NCI-H526 (cell line): ENCODE measurements at regions not wholly inside any gene's neighbourhood (a gene's known extent, or its start where the extent isn't known, plus 50 kb on each side); places are given as distances from the start of the nearest gene placed in this dataset.
A peak's percentile ranks its signal among the peaks of the same experiment; 100 is the strongest.

Experiments
- DNase-seq, 2 experiments: peaks; one replicate each; lab custom pipeline; 2025; lab: John Stamatoyannopoulos, UW

DNA sequence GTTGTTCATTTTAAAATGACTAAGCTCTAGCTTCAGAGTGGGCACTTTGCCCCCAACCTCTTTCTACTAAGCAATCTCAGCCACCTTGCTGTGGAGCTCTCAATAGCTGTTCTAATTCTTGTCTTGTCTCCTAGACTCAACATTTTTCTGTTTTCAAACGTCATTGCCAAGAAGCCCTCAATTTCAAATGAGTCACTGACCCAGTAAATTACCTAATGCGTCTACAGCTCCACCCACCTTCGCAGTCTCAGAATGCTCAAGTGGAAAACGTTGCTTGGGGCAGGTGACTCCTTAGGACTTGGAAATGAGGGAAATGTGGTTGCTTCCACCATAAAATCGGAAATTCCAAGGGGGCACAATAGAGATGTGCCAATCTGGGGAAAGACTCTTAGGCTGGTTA lies 59.0 kb downstream of the ING2 start:
- DNase-seq, result no peak

DNA sequence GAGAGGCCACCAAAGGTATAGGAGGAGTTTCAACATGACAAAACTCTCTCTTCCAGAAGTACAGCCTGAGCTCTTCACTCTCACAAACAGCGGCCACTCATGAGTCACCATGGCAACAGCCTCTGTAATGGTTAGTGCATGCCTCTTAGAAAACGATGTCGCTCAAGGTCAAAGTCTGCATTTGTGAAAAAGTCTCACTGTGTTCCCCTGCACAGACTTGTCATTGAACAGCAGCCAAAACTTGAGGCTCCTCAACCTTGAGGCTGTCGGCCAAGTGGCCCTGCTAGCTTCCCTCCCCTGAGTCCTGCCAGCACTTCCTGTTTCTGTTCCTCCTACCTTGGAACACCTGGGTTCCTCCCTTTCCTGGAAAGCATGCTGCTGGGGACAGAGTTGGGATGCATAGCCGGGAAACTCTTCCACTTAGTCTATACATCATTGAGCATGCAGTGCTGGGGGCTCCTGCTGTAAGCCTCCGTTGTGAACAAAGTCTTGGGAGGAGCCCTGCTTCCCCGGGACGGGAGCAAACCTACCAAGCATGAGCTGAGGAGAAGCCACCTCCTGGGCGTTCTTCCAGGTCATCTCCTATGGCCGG lies 66.6 kb downstream of the ING2 start:
- peak; percentile 7 to 16 for DNase-seq

DNA sequence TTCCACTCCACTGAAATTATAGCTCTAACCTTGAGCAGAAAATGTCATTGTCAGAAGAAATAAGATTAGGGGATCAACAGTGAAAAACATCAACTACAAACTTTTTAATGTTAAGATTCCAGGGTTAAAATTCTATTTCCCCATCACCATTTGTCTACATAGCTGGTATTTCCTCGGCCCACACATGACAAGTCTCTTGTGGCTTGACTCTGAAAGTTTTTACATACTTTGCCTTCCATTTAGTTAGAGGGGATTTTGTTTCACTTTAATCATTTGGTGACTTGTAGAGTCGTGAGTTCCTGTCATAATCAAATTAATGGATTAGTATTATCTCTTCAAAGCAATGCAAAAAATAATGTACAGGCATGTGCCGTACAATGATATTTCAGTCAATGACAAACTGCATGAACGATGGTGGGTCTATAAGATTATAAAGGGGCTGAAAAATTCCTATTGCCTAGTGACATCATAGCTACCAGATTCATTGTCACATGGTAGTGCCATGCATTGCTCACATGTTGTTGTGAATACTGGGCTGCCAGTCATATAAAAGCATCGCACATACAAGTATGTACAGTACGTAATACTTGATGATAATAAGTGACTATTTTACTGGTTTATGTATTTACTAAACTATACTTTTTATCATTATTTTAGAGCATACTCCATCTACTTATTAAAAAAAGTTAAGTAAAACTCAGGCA lies 72.0 kb downstream of the ING2 start:
- no peak for DNase-seq

DNA sequence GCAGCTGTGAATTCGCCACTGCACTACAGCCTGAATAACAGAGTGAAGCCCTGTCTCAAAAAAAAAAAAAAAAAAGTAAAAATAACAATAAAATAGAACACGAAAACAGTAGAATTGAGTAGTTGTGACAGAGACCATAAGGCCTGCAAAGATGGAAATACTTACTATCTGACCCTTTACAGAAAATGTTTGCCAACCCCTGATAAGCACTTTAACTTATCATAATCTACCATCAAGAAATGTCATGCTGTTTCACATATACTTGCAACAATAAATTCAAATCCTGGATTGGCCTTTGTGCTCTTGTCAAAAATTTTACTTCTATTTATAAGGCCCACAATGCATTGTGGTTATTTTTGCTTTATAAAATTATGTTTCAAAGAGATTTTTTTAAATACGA lies 75.5 kb downstream of the ING2 start:
- DNase-seq, result no peak

DNA sequence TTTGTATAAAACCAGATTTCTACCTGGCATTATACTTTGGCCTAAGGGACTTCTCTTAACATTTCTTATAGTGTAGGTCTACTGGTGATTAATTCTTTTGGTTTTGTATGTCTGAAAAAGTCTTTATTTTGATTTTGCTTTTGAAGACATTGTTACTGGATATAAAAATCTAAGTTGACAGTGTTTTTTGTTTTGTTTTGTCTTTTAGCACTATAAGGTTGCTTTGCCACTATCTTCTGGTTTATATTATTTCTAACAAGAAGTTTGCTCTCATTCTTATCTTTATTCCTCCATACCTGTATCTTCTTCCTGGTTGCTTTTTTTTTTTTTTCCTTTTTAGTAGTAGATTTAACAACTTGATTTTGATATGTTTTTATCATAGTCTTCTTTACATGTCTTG lies 76.0 kb downstream of the ING2 start:
- no peak for DNase-seq

DNA sequence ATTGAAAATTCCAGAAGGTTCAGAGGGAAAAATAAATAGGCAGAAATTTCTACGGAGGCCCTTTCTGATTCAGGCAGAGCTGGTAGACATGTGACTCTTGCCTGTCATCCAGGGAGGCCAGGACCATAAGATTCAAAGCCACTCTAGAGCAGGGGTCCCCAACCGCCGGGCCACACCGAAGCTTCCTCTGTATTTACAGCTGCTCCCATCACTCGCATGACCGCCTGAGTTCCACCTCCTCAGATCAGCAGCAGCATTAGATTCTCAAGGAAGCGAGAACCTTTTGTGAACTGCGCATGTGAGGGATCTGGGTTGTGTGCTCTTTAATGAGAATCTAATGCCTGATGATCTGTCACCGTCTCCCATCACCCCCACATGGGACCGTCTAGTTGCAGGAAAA lies 72.2 kb downstream of the RWDD4 start:
- no peak for DNase-seq

DNA sequence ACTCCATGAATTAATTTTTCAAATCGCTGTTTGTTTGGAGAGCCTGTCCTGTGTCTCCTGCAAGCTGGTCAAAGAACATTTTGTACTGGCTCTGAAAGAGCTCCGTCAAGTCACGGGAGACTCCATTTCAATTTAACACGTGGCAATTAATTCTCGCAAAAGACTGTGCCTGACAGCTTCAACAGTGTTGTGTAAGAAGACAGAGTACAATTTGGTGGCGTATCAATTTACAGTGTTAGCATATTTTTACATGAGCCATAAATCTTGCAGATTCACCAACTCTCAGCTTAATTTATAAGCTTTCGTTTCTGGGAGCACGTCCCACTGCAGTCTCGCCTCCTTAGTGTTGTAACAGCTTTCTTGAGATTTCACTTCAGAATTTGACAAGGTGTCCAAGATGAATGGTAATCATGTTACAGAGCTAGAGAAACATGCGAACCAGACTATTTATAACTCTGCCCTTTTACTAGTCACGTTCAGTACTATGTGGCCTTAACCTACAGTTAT lies 70.8 kb downstream of the RWDD4 start:
- peak; percentile 24 to 29 for DNase-seq

DNA sequence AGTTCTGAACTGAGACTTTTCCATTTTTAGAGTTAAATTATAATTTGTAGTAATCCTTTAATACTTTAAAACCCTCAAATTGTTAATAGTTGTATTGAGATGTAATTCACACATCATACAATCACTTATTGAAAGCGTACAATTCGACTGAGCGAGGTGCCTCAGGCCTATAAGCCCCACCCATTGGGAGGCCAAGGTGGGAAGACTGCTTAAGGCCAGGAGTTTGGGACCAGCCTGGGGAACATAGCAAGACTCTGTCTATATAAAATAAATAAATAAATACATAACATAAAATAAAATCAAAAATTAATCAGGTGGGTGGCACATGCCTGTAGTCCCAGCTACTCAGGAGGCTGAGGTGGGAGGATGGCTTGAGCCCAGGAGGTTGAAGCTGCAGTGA lies 70.3 kb downstream of the RWDD4 start:
- DNase-seq, result no peak

DNA sequence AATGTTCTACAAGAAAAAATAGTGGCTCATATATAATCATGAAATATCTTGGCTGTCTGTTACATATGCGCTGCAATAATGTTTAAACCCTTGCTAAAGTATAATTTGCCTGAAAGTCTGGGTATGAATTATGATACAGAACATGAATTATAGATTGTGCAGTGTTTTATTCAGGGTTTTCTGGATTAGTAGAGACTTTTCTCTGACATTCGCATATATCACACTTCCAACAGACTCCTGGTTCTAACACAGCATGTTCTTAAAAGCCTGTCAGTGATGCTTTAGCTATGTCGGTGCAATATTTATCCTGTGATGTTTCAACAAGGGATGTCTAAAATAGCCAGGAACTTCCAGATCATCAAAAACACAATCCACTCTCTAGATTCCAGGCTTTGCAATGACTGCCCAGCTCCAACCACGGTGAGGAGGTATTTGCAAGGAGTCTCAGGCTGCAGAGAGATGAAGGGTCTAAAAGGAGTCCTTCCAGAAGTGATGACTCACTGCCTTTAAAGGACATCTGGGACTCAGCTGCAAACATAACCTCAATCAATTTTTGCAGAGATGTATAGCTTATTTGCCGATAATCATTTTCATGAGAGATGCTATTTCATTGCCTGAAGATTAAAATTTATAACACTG lies 69.4 kb downstream of the RWDD4 start:
- no peak for DNase-seq
